ENCODE measurements at regions not wholly inside any gene's neighbourhood (a gene's known extent, or its start where the extent isn't known, plus 50 kb on each side); places are given as distances from the start of the nearest gene placed in this dataset.

- no peak overlapping the region for H3K4me3 ChIP-seq (ENCODE audit: low read depth, low read length)
- no peak for TF ChIP-seq CTCF (IDR thresholded peaks at IDR 0.05; ENCODE audit: low read depth, low read length, missing control alignments)
- no peak for DNase-seq (ENCODE audit: low read depth)
- in situ Hi-C loops (cut with HindIII; ENCODE audit: low sequenced_read_pairs) = no loop called here
These were observed 854.3 kb downstream of the LUZP2 start for GRCh38 chr11:25350899-25351803.

- in situ Hi-C loops (cut with HindIII; ENCODE audit: low sequenced_read_pairs) = no loop called here
- no peak for TF ChIP-seq CTCF (IDR thresholded peaks at IDR 0.05; ENCODE audit: low read depth, low read length, missing control alignments)
- no peak for DNase-seq (ENCODE audit: low read depth)
- H3K4me3 ChIP-seq (ENCODE audit: low read depth, low read length) = no peak overlapping the region
These were observed 860.3 kb downstream of the LUZP2 start for GRCh38 chr11:25357133-25357532.

GRCh38 chr11:25377466-25377865 is 880.6 kb downstream of the LUZP2 start:
- DNase-seq (ENCODE audit: low read depth) = no peak
- in situ Hi-C loops (cut with HindIII; ENCODE audit: low sequenced_read_pairs) = no loop called here
- no peak for TF ChIP-seq CTCF (IDR thresholded peaks at IDR 0.05; ENCODE audit: low read depth, low read length, missing control alignments)
- H3K4me3 ChIP-seq (ENCODE audit: low read depth, low read length) = no peak overlapping the region

- no peak overlapping the region for H3K4me3 ChIP-seq (ENCODE audit: low read depth, low read length)
- no peak for TF ChIP-seq CTCF (IDR thresholded peaks at IDR 0.05; ENCODE audit: low read depth, low read length, missing control alignments)
- in situ Hi-C loops (cut with HindIII; ENCODE audit: low sequenced_read_pairs) = no loop called here
- DNase-seq (ENCODE audit: low read depth) = no peak
These were observed 900.0 kb downstream of the LUZP2 start for GRCh38 chr11:25396847-25397246.

- in situ Hi-C loops (cut with HindIII; ENCODE audit: low sequenced_read_pairs) = no loop called here
- H3K4me3 ChIP-seq (ENCODE audit: low read depth, low read length) = no peak overlapping the region
- DNase-seq (ENCODE audit: low read depth) = no peak
- no peak for TF ChIP-seq CTCF (IDR thresholded peaks at IDR 0.05; ENCODE audit: low read depth, low read length, missing control alignments)
These were observed 911.3 kb downstream of the LUZP2 start for GRCh38 chr11:25408146-25408545.

- in situ Hi-C loops (cut with HindIII; ENCODE audit: low sequenced_read_pairs) = no loop called here
- TF ChIP-seq CTCF (IDR thresholded peaks at IDR 0.05; ENCODE audit: low read depth, low read length, missing control alignments) = no peak
- DNase-seq (ENCODE audit: low read depth) = no peak
- H3K4me3 ChIP-seq (ENCODE audit: low read depth, low read length) = no peak overlapping the region
These were observed 916.1 kb upstream of the ANO3 start for GRCh38 chr11:25415793-25416192.
